OCI-LY7 (cell line): ENCODE measurements at regions not wholly inside any gene's neighbourhood (a gene's known extent, or its start where the extent isn't known, plus 50 kb on each side); places are given as distances from the start of the nearest gene placed in this dataset.

Experiments used
- BruUV-seq: library from RNA; stranded (reverse); fragments of 400-500 nt; replicated peaks from 2 replicates; lab custom pipeline; 2021; lab: Mats Ljungman, UMichigan
- CTCF ChIA-PET: fragments of 300-600 bp; sonication (Branson Sonifier 250); formaldehyde crosslinking; loops from one replicate; lab custom pipeline; 2022; ENCODE audit warnings: antibody characterized with exemption; ENCODE audit not compliant: unreplicated experiment; lab: Charles Lee
- POLR2A ChIA-PET: fragments of 300-600 bp; sonication (Branson Sonifier 250); formaldehyde crosslinking; loops from one replicate; lab custom pipeline; 2022; ENCODE audit warnings: antibody characterized with exemption; lab: Charles Lee
- DNase-seq: peaks from one replicate; pipeline ENCODE4 v3.0.0-alpha.2; 2015; ENCODE audit warnings: low spot score
- H2AFZ ChIP-seq: fragments of 200-600 bp; sonication (generic), shearing (Covaris generic); 2 replicates; pipeline ENCODE4 v1.6.1; 2014; ENCODE audit warnings: mild to moderate bottlenecking, antibody characterized with exemption, low read length, moderate library complexity
- H3K27ac ChIP-seq: fragments of 200-600 bp; sonication (generic); 2 replicates; pipeline ENCODE4 v1.5.1; 2014; ENCODE audit warnings: mixed run types, low read depth, mild to moderate bottlenecking, moderate library complexity, low read length, inconsistent platforms; ENCODE audit not compliant: poor library complexity, severe bottlenecking
- H3K36me3 ChIP-seq: fragments of 200-600 bp; sonication (generic); 2 replicates; pipeline ENCODE4 v1.6.1; 2014; ENCODE audit warnings: mild to moderate bottlenecking, antibody characterized with exemption, low read length, moderate library complexity, mixed read lengths; ENCODE audit not compliant: insufficient read depth
- H3K4me1 ChIP-seq: fragments of 200-600 bp; sonication (generic); 2 replicates; pipeline ENCODE4 v1.5.1; 2014; ENCODE audit warnings: mild to moderate bottlenecking, low read length; ENCODE audit not compliant: insufficient read depth, poor library complexity, severe bottlenecking
- H3K4me2 ChIP-seq: fragments of 200-600 bp; sonication (generic); 2 replicates; pipeline ENCODE4 v1.6.1; 2014; ENCODE audit warnings: mild to moderate bottlenecking, low read length
- H3K4me3 ChIP-seq: fragments of 200-600 bp; sonication (generic); 2 replicates; pipeline ENCODE4 v1.5.1; 2014; ENCODE audit warnings: mild to moderate bottlenecking, low read depth, low read length; ENCODE audit not compliant: poor library complexity, severe bottlenecking
- H3K79me2 ChIP-seq: fragments of 200-600 bp; sonication (generic); 2 replicates; pipeline ENCODE4 v1.6.1; 2016; ENCODE audit warnings: low read depth, mild to moderate bottlenecking, low read length, moderate library complexity, mixed read lengths; ENCODE audit not compliant: insufficient read depth
- H3K9me2 ChIP-seq: fragments of 200-600 bp; sonication (generic); 2 replicates; pipeline ENCODE4 v1.6.1; 2016; ENCODE audit warnings: mild to moderate bottlenecking, low read length, mixed read lengths; ENCODE audit not compliant: insufficient read depth
- H3K9me3 ChIP-seq: fragments of 200-600 bp; sonication (generic); 2 replicates; pipeline ENCODE4 v1.6.1; 2014; ENCODE audit warnings: mild to moderate bottlenecking, mixed run types, low read length, mixed read lengths
- H4K20me1 ChIP-seq: fragments of 200-600 bp; sonication (generic); 2 replicates; pipeline ENCODE4 v1.6.1; 2014; ENCODE audit warnings: mild to moderate bottlenecking, antibody characterized with exemption, low read length, moderate library complexity, mixed read lengths; ENCODE audit not compliant: insufficient read depth
- EZH2phosphoT487 ChIP-seq: fragments of 200-600 bp; sonication (generic); IDR thresholded peaks from 2 replicates; pipeline ENCODE4 v1.6.1; 2018; ENCODE audit warnings: low read depth, borderline replicate concordance, mild to moderate bottlenecking, mixed run types, antibody characterized with exemption, low read length, moderate library complexity, mixed read lengths
- intact Hi-C: fragments of 100-400 bp; cut with micrococcal nuclease; formaldehyde crosslinking; loops from one replicate; pipeline ENCODE4 v1.10.0; 2022; ENCODE audit not compliant: unreplicated experiment
- TF ChIP-seq, protein P1 (sequence below): fragments of 200-600 bp; sonication (generic); conservative IDR thresholded peaks from 2 replicates; pipeline ENCODE4 v1.5.1; 2014; ENCODE audit warnings: mild to moderate bottlenecking, antibody characterized with exemption, low read length, moderate library complexity, mixed read lengths

DNA sequence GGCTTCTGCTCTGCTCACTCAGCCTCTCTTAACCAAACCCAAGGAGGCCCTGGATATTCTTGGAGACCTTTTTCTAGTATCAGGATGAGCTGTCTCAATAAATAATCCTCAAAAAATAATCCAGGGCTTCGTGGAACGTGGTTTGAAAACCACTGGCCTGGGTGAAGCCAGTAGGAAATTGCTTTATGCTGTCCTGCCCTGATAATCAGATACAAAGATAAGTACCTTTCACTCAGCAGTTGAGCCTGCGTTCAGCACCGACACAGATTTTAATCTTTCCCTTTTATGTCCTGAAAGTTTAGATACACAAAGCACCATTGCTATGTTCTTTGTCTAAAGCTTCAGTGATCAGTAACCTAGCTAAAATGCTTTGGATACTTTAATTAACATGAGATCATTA, 460.0 kb downstream of the RFC3 start:
- no peak for TF ChIP-seq EZH2phosphoT487
- TF ChIP-seq, protein P1, sequence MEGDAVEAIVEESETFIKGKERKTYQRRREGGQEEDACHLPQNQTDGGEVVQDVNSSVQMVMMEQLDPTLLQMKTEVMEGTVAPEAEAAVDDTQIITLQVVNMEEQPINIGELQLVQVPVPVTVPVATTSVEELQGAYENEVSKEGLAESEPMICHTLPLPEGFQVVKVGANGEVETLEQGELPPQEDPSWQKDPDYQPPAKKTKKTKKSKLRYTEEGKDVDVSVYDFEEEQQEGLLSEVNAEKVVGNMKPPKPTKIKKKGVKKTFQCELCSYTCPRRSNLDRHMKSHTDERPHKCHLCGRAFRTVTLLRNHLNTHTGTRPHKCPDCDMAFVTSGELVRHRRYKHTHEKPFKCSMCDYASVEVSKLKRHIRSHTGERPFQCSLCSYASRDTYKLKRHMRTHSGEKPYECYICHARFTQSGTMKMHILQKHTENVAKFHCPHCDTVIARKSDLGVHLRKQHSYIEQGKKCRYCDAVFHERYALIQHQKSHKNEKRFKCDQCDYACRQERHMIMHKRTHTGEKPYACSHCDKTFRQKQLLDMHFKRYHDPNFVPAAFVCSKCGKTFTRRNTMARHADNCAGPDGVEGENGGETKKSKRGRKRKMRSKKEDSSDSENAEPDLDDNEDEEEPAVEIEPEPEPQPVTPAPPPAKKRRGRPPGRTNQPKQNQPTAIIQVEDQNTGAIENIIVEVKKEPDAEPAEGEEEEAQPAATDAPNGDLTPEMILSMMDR: no peak
- no TSS peak for BruUV-seq

DNA sequence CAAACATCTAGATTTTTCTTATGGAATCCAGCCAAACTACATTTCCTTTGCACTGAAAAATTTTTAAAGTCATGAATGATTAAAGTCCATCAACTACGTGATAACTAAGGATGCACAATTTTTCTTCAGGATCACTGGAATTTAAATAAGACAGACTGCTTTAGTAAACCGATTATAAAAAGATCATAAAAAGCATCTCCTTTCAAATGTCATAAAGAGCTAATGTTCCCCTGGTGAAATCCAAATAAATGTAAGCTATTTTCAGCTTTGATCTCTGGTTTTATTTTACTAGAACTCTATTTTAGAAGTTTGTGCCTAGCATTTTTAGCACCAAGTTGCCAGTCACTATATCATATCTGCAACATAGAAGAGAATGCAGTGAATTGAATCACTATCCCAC, 460.8 kb downstream of the RFC3 start:
- no peak for DNase-seq
- CTCF ChIA-PET: no interaction called here
- no peak overlapping the region for H3K4me2 ChIP-seq
- TF ChIP-seq, protein P1: no peak
- TF ChIP-seq EZH2phosphoT487: no peak
- no peaks in the 10 kb centered on the region for H3K36me3 ChIP-seq
- H3K4me1 ChIP-seq: no peaks in the 10 kb centered on the region
- no peak overlapping the region for H3K27ac ChIP-seq
- no peaks in the 10 kb centered on the region for H3K9me3 ChIP-seq
- H3K79me2 ChIP-seq: no peaks in the 10 kb centered on the region
- no peaks in the 10 kb centered on the region for H3K9me2 ChIP-seq
- H4K20me1 ChIP-seq: no peaks in the 10 kb centered on the region
- no peak overlapping the region for H2AFZ ChIP-seq
- POLR2A ChIA-PET: interaction anchor here (1.1 kb wide), 1 partner anchor 15 kb away, joined by 3 read pairs; no protein-coding TSS in a partner anchor
- H3K4me3 ChIP-seq: no peak overlapping the region
- no TSS peak for BruUV-seq
- intact Hi-C loops: no loop called here

More for the DNA sequence above, 460.0 kb downstream of the RFC3 start:
- no peak overlapping the region for H3K4me2 ChIP-seq
- no peak overlapping the region for H3K27ac ChIP-seq
- H3K9me2 ChIP-seq: no peaks in the 10 kb centered on the region
- ChIA-PET POLR2A (interaction anchor here (1.1 kb wide), 1 partner anchor 16 kb away, joined by 3 read pairs; no protein-coding TSS in a partner anchor), CTCF (no interaction called here)
- no peaks in the 10 kb centered on the region for H3K9me3 ChIP-seq
- DNase-seq: no peak
- intact Hi-C loops: no loop called here
- H3K36me3 ChIP-seq: no peaks in the 10 kb centered on the region
- no peak overlapping the region for H3K4me3 ChIP-seq
- no peak overlapping the region for H2AFZ ChIP-seq
- no peaks in the 10 kb centered on the region for H3K79me2 ChIP-seq
- H4K20me1 ChIP-seq: no peaks in the 10 kb centered on the region
- H3K4me1 ChIP-seq: no peaks in the 10 kb centered on the region

DNA sequence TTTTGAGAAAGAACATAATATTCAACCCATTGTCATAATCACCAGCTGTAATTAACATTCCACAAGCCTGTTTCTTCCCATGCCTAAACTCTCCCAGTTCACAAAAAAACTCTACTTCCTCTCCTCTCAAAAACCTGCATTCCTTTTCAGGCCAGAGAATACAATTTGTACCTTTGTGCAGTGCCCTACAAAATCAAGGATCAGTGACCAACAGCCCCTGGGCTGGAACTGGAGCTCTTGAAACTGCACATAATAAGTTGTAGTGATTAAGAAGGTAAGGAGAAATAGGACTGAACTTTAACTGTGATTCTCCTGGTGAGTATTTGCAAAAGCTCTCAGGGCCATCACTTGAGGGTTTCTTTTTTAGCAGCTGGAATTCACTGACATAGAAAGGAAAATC, 472.7 kb downstream of the RFC3 start:
- Histone ChIP-seq H3K36me3 (no peaks in the 10 kb centered on the region), H3K4me3 (no peak overlapping the region), H3K4me1 (no peaks in the 10 kb centered on the region), H3K9me2 (no peaks in the 10 kb centered on the region), H3K4me2 (no peak overlapping the region), H3K27ac (no peak overlapping the region), H3K79me2 (no peaks in the 10 kb centered on the region), H2AFZ (no peak overlapping the region), H3K9me3 (no peaks in the 10 kb centered on the region), H4K20me1 (no peaks in the 10 kb centered on the region)
- CTCF ChIA-PET: no interaction called here
- no peak for DNase-seq
- no TSS peak for BruUV-seq
- TF ChIP-seq, protein P1: no peak
- TF ChIP-seq EZH2phosphoT487: no peak
- POLR2A ChIA-PET: no interaction called here
- intact Hi-C loops: no loop called here
